HG03520 (cell line): ENCODE measurements at regions not wholly inside any gene's neighbourhood (a gene's known extent, or its start where the extent isn't known, plus 50 kb on each side); places are given as distances from the start of the nearest gene placed in this dataset.

Experiments used
- ATAC-seq: cut with Tn5 transposase; IDR thresholded peaks from one replicate; pipeline ENCODE4 v1.9.1; 2021; ENCODE audit warnings: mild to moderate bottlenecking, moderate library complexity; ENCODE audit not compliant: unreplicated experiment

- no peak for ATAC-seq
Measured at GRCh38 chr2:81249152-81249551, 944.6 kb upstream of the LRRTM1 start.

GRCh38 chr2:81247648-81248047, 943.1 kb upstream of the LRRTM1 start:
- ATAC-seq = no peak

GRCh38 chr2:81242501-81242900, 937.9 kb upstream of the LRRTM1 start:
- ATAC-seq = no peak

GRCh38 chr2:81238462-81238861, 933.9 kb upstream of the LRRTM1 start:
- ATAC-seq = no peak

- ATAC-seq = no peak
Measured at GRCh38 chr2:81235601-81236000, 931.0 kb upstream of the LRRTM1 start.

GRCh38 chr2:81234711-81235110, 930.2 kb upstream of the LRRTM1 start:
- no peak for ATAC-seq

GRCh38 chr2:81225756-81226155, 921.2 kb upstream of the LRRTM1 start:
- no peak for ATAC-seq

- ATAC-seq = no peak
Measured at GRCh38 chr2:81213598-81213997, 909.0 kb upstream of the LRRTM1 start.

- ATAC-seq = no peak
Measured at GRCh38 chr2:81206216-81206615, 901.7 kb upstream of the LRRTM1 start.

- ATAC-seq = no peak
Measured at GRCh38 chr2:81196933-81197628, 892.5 kb upstream of the LRRTM1 start.

- no peak for ATAC-seq
Measured at GRCh38 chr2:81196383-81196851, 891.9 kb upstream of the LRRTM1 start.

GRCh38 chr2:81195774-81196382, 891.3 kb upstream of the LRRTM1 start:
- ATAC-seq = no peak

- no peak for ATAC-seq
Measured at GRCh38 chr2:81195017-81195773, 890.6 kb upstream of the LRRTM1 start.

- ATAC-seq = no peak
Measured at GRCh38 chr2:81194581-81194980, 890.0 kb upstream of the LRRTM1 start.

GRCh38 chr2:81194176-81194575, 889.6 kb upstream of the LRRTM1 start:
- ATAC-seq = no peak

- ATAC-seq = no peak
Measured at GRCh38 chr2:81181845-81182244, 877.3 kb upstream of the LRRTM1 start.

- no peak for ATAC-seq
Measured at GRCh38 chr2:81171447-81171846, 866.9 kb upstream of the LRRTM1 start.

GRCh38 chr2:81163583-81163982, 859.0 kb upstream of the LRRTM1 start:
- no peak for ATAC-seq

GRCh38 chr2:81158505-81158904, 854.0 kb upstream of the LRRTM1 start:
- ATAC-seq = no peak

GRCh38 chr2:81148323-81148722, 843.8 kb upstream of the LRRTM1 start:
- no peak for ATAC-seq

- ATAC-seq = no peak
Measured at GRCh38 chr2:81136296-81136695, 831.7 kb upstream of the LRRTM1 start.

- ATAC-seq = no peak
Measured at GRCh38 chr2:81097361-81097760, 792.8 kb upstream of the LRRTM1 start.
